ENCODE measurements at regions not wholly inside any gene's neighbourhood (a gene's known extent, or its start where the extent isn't known, plus 50 kb on each side); places are given as distances from the start of the nearest gene placed in this dataset.

DNA sequence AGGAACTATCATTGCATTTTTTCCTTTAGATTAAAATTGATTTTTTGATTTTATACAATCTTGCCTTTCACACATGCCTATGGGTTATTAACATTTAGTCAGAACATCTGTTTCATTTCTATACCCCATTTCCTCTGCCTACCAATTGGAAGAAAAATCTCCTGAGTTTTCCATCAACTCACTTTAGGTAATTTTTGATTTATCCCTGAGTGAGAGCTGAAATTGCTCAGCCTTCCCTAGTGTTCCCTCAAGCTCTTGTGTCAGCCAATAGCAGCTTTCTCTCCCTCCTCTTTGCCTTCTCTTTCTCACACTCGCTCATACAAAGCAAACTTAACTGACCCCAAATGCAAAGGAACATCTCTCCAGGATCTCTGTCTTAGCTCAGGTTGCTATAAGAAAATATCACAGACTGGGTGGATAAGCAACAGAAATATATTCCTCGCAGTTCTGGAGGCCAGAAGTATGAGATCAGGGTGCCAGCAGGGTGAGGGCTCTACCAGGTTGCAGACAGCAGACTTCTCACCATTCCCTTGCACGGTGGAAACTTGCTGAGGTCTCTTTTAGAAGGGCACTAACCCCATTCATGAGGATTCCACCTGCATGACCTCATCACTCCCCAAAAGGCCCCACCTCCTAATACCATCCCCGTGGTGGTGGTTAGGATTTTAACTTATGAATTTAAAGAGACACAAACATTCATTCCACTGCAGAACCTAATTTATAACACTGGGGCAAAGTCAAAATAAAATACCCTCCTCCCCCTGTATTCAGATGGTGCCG, 224.2 kb upstream of the SFSWAP start:
- DNase-seq (no peak), ATAC-seq (no peak)
- Mint-ChIP-seq H3K9me3 (no peaks in the 10 kb centered on the region), H3K27ac (no peak overlapping the region), H3K4me3 (no peak overlapping the region), H3K27me3 (no peaks in the 10 kb centered on the region), H3K4me1 (peaks cover 9% of the 10 kb centered on the region)

DNA sequence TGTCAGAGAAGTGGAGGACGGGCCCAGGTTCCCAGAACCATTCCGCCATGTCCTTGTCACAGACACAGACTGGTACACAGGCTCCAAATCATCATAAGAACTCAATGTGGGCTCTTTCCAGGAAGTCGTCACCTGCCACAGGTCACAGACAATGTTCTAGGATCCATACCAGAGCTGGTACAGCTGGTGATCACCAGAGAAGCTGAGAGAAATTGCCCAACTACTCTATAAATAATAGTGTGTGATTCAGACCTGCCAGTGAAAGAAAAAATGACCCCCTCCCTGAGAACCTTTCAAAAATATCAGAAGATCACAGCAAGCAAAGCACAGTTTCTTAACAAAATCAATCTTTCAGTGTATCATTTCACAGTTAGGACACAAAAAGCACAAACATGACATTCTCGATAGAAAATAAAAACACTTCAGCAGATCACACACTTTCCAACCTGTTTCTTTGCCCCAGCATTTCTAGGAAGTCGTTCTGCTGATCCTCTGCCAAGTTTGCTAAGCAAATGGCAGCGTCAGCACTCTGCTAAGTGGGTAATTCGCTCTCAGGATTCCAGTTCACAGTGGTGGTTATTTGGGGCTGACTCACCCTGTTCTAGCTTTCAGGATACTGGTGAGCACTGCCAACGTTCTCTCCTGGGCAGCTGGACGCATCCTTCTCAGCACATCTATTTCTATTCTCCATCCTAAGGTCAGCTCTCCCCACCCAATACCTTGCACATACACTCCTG, 223.3 kb upstream of the SFSWAP start:
- Mint-ChIP-seq H3K4me3 (no peak overlapping the region), H3K4me1 (peaks cover 9% of the 10 kb centered on the region), H3K9me3 (no peaks in the 10 kb centered on the region), H3K27ac (no peak overlapping the region), H3K27me3 (no peaks in the 10 kb centered on the region)
- DNase-seq (no peak), ATAC-seq (no peak)

DNA sequence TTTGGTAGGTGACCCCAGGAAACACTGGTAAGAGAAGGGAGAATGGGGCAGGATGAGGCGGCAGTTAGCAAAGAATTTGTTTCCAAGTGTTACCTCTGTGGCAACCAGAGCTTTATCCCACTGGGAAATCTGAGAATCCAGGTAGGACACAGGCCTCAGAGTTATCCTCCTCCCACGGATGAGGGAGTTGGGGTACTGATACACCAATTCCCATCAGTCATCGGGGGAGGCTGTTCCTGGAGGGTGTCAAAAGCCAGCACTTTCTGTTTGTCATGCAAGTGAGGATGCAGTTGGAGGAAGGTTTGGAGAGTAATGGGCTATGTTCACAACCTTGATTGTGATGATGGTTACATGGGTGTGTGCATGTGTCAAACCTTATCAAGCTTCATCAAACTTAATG, 221.2 kb upstream of the SFSWAP start:
- DNase-seq = no peak
- Mint-ChIP-seq H3K9me3 (no peaks in the 10 kb centered on the region), H3K4me1 (peaks cover 9% of the 10 kb centered on the region), H3K4me3 (no peak overlapping the region), H3K27ac (no peak overlapping the region), H3K27me3 (no peaks in the 10 kb centered on the region)
- no peak for ATAC-seq

DNA sequence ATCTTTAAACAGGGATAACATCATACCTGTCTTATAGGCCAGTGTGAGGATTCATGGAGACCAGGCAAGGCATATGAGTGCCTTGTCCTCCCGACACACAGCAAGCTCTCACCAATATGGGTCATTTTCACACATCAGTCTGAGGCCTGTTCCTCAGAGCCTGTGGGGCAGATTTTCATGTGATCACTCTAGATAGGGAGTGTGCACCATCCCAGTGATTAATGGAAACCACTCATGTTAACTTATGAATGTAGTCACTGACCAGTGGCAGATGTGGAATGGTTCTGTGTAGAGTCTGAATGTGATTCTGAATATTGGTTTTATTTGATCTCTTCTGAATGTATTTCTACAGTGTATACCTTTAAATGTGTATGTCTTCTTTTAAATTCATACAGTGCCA, 219.7 kb upstream of the SFSWAP start:
- Mint-ChIP-seq H3K27ac (no peak overlapping the region), H3K4me1 (peaks cover 9% of the 10 kb centered on the region)

DNA sequence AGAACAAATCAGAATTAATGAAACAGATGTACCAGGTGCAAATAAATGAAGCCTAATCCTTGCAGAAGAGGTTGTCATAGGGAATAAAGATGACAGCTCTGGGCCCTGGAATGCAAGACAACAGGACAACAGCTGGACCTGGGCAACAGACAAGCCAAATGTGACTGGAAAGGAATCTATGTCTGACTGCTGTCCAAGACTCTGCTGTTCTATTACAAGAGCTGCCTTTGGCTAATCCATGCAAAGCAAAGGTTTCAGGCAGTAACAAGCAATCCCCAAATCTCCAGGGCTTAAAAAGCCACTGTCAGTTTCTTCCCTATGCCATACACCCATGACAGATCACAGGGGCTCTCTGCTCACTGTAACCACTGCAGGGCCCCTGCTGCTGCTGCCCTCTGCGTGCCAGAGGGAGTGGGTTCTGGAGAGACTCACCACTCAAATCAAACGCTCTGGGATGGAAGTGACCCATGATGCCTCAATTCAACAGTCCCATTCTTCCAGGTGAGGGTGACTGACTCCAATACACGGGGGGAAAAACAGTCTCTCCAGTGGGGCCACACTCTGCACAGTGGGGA, 218.9 kb upstream of the SFSWAP start:
- DNase-seq (no peak), ATAC-seq (no peak)
- no peaks in the 10 kb centered on the region for H3K27me3 Mint-ChIP-seq
- H3K9me3 Mint-ChIP-seq = no peaks in the 10 kb centered on the region
- no peak overlapping the region for H3K27ac Mint-ChIP-seq
- H3K4me3 Mint-ChIP-seq = no peak overlapping the region
- peaks cover 9% of the 10 kb centered on the region for H3K4me1 Mint-ChIP-seq

More for the DNA sequence above, 219.7 kb upstream of the SFSWAP start:
- Mint-ChIP-seq H3K9me3 (no peaks in the 10 kb centered on the region), H3K27me3 (no peaks in the 10 kb centered on the region), H3K4me3 (no peak overlapping the region)
- DNase-seq = no peak
- no peak for ATAC-seq

DNA sequence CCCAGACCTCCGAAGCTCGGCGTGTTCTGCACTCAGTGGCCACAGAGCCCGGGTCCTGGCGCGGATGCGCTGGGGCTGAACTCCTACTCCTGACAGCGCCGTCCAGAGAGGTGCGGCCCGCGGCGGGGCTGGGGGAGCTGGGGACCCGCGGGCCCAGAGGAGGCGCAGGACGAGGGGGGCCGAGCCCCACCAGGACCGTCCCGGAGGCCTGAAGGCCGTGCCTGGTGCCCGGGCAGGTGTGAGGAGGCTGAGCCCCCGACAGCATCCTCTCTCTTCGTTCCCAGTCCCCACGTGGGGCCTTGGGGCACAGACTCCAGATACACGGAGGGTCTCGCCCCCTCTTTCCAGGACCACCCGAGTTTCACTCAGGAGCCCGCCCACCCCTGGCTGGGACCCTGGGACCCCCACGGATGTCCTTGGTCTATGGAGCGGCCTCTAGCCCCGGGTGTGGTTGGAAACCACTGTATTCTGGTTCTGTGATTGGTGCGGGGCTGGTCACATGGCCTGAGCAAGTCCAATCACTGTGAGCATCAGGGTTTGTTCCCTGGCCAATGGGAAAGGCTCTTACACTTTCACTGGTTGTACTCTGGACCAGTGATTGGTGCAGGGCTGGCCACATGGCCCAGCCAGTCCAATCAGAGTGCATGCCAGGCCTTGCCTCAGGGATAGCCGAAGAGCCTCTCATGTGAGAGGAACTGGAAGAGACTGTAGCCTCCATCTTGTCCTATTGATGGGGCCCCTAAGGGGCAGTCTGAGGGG, 217.6 kb upstream of the SFSWAP start:
- Mint-ChIP-seq H3K27me3 (no peaks in the 10 kb centered on the region), H3K27ac (no peak overlapping the region), H3K4me3 (no peak overlapping the region), H3K4me1 (no peaks in the 10 kb centered on the region), H3K9me3 (no peaks in the 10 kb centered on the region)
- no peak for DNase-seq
- peak; percentile 48 for ATAC-seq

DNA sequence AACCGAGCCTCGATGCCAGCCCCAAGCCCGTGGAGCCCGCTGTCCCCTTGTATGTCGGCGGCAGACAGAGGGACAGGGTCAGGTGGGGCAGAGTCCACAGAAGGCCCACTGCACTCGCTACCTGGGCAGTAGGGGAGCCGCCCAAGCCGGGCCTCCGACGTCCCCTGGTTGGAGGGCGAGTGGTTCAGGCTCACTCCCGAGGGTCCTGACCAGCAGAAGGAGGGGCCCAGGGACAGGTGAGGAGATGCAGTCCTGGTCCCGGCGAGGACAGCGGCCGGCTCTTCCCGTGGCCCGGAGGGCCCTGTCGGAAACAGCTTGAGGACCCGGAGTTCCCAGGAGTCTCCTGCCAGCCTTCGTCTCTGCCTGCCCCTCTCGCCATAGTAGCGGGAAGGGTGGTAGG, 216.7 kb upstream of the SFSWAP start:
- ATAC-seq (no peak), DNase-seq (no peak)
- Mint-ChIP-seq H3K4me3 (no peak overlapping the region), H3K4me1 (peaks cover 3% of the 10 kb centered on the region), H3K9me3 (no peaks in the 10 kb centered on the region), H3K27ac (no peak overlapping the region), H3K27me3 (no peaks in the 10 kb centered on the region)

DNA sequence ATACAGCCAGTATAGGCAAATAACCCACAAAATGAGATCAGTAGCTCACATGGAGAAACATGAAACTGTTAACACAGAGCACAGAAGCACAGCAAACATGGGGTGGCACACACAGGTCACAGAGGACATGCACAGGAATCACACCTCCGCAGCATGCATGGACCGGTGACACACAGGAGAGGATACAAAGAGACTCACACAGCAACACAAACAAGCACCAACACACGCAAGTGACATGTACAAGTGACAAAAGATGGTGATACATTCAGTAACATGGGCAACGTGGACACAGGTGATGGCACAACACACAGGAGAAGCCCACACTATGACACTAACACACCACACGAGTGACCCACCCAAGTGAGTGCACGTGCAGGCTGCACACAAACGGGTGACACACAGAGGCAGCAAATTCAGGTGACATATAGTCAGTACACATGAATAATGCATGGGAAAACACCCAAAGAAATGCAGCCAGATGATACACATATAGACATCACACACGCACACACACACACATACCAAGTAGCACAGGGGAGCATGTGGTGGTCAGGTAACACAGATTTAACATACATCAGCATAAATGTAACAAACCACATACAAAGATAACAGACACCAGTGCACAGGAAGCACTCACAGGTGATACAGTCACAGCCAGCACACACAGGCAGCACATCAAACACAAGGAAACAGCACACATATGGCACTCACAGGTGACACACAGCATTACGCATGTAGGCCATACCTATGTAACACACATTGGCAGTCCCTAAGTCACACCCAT, 216.0 kb upstream of the SFSWAP start:
- Mint-ChIP-seq H3K4me1 (peaks cover 10% of the 10 kb centered on the region), H3K9me3 (no peaks in the 10 kb centered on the region), H3K4me3 (no peak overlapping the region), H3K27ac (no peak overlapping the region), H3K27me3 (no peaks in the 10 kb centered on the region)
- DNase-seq (no peak), ATAC-seq (no peak)

DNA sequence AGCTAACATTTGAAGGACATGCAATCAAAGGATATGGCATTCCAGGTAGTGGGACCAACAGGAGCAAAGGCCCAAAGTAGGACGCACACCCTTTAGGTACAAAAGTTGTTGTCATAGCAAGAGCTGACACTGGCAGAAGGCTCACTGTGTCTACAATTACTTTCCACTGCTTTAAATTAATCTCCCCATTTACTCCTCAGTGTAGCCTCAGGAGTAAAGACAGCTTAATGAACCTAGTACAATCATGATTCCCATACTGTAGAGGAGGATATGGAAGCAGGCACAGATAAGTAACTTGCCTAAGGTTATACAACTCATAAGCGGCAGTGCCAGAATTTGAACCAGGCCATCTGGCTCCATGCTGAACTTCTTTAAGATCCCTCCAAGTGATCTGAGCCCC, 212.9 kb upstream of the SFSWAP start:
- peaks cover 12% of the 10 kb centered on the region for H3K4me1 Mint-ChIP-seq
- no peak overlapping the region for H3K4me3 Mint-ChIP-seq
- ATAC-seq = no peak
- no peaks in the 10 kb centered on the region for H3K9me3 Mint-ChIP-seq
- DNase-seq = no peak
- H3K27ac Mint-ChIP-seq = no peak overlapping the region
- H3K27me3 Mint-ChIP-seq = no peaks in the 10 kb centered on the region

DNA sequence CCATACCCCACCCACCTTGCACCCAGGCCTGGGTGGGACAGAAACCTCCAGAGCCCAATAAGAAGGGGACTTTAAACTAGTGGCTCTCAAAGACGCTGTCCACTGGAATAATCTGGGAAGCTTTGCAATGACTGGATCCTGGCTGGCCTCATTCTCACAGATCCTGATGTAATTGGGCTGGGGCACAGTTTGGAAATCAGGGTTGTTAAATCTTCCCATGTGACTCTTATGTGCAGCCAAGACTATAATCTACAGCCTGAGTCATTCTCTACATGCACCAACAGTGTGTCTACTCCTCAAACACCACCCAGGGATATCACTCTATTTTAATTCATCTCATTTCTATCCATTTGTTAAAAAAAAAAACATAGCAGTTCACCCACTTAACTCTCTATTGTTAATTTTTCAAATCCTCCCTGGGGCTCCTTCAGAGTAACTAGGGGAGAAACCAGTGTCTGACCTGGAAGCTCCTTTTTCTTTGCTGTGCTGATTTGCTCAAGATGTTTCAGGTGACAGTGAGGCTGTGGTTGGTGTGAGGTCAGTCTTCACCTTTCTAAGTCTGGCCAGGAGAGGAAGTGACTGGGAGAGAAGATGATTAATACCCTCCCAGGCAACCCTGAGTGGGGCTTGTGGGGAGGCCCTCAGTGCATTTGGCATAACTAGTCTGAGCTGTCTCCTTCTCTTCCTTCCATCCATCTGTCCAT, 211.6 kb upstream of the SFSWAP start:
- peaks cover 12% of the 10 kb centered on the region for H3K4me1 Mint-ChIP-seq
- DNase-seq (peak in 1 of 2 donors; percentile 15), ATAC-seq (peak; percentile 79)
- H3K27ac Mint-ChIP-seq = no peak overlapping the region
- no peaks in the 10 kb centered on the region for H3K27me3 Mint-ChIP-seq
- no peaks in the 10 kb centered on the region for H3K9me3 Mint-ChIP-seq
- peak overlapping the region in 1 of 2 donors; percentile 15 for H3K4me3 Mint-ChIP-seq

DNA sequence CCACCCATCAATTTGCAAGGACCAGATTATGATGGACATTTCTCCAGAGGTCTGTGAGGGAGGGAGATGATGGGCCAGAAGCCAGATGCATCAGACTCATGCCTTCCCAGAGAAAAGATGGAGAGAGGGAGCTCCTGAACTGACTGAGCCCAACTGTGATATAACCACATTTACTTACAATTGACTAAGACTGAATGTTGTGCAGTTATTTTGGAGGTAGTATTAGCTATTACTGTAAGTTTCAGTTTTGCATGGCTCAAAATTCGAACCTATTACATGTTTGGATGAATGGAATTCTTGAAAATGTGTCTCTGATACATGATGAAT, 211.1 kb upstream of the SFSWAP start:
- Mint-ChIP-seq H3K27ac (no peak overlapping the region), H3K4me1 (peaks cover 12% of the 10 kb centered on the region), H3K4me3 (no peak overlapping the region), H3K9me3 (no peaks in the 10 kb centered on the region), H3K27me3 (no peaks in the 10 kb centered on the region)
- ATAC-seq (no peak), DNase-seq (no peak)

DNA sequence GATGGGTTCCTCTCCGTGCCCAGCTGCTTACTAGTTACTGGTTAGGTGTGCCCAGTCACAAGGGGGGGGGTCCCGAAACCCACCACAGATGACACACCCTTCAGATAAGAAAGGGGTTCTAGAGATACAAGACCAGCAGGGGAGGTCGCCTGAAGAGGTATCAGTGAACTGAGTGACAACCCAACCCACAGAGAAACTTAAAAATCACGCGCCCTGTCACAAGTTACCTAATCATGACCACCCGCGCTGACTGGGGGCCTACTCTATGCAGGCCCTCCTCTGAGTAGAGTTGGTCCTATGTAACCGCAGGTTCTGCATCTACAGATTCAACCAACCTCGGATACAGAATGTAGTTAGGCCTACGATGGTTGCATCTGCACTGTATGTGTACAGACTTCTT, 210.3 kb upstream of the SFSWAP start:
- ATAC-seq (no peak), DNase-seq (no peak)
- Mint-ChIP-seq H3K27me3 (no peaks in the 10 kb centered on the region), H3K27ac (no peak overlapping the region), H3K9me3 (no peaks in the 10 kb centered on the region), H3K4me1 (peaks cover 12% of the 10 kb centered on the region), H3K4me3 (no peak overlapping the region)

DNA sequence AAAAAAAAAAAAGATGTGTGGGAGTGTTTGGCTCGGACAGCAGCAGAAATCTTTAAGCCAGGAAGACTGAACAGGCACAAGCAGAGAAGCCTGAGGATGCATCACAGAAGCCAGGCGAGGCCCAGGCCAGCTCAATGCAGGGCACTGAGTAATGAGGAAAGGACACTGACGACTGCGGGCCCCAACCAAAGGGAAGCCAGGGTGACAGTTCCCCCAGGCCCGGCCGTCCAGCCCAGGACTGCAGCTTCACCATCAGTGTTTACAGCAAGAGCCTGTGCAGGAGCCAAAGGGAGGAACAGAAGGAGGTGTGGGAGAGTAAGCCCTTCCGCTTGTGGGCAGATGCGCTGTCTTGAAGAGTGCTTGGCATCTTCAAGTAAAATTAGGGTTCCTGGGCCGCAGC, 205.3 kb upstream of the SFSWAP start:
- peaks cover 11% of the 10 kb centered on the region for H3K27me3 Mint-ChIP-seq
- no peak overlapping the region for H3K4me3 Mint-ChIP-seq
- ATAC-seq = no peak
- DNase-seq = no peak
- no peaks in the 10 kb centered on the region for H3K9me3 Mint-ChIP-seq
- peaks cover 7% of the 10 kb centered on the region for H3K4me1 Mint-ChIP-seq
- no peak overlapping the region for H3K27ac Mint-ChIP-seq

DNA sequence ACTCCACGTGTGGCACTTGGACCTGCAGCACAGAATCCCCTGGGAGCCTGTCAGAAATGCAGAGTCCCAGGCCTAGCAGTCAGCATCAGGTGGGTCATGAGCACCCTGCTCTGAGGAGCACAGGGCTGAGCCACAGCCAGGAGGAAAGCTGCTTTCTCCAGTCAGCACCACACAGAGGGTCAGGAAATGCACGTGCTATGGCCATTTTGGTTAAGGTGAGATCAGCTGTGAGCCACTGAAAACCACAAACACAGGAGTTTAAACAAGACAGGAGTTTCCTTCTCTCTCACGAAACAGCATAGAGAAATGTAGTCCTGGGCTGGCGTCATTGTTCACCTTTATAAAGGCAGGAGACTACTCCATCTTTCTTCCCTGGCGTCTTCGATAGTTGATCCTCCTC, 204.5 kb upstream of the SFSWAP start:
- no peak overlapping the region for H3K27ac Mint-ChIP-seq
- H3K4me1 Mint-ChIP-seq = peaks cover 14% of the 10 kb centered on the region
- H3K4me3 Mint-ChIP-seq = no peak overlapping the region
- peaks cover 11% of the 10 kb centered on the region for H3K27me3 Mint-ChIP-seq
- ATAC-seq (no peak), DNase-seq (no peak)
- H3K9me3 Mint-ChIP-seq = no peaks in the 10 kb centered on the region

DNA sequence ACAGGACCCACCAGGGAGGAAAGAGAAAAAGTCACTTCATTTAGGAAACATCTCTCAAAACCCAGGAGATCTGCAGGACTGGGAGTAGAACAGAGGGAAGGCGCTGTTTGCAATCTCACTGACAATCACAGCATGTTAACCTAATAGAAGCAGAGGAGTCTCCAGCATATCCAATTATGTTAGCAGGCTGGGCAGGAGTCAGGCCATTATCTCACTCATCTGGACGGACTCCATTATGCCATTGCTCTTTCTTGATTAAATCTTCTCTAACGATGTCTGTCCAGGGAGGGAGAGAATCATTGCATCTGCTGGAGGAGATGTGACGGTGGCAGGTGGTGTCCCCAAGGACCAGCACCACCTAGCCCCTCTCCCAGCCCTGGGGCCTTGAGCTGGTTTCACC, 203.8 kb upstream of the SFSWAP start:
- Mint-ChIP-seq H3K27me3 (peaks cover 11% of the 10 kb centered on the region), H3K4me3 (no peak overlapping the region), H3K4me1 (peaks cover 21% of the 10 kb centered on the region), H3K9me3 (no peaks in the 10 kb centered on the region), H3K27ac (no peak overlapping the region)
- no peak for DNase-seq
- no peak for ATAC-seq
